Ovary (tissue), 3 donors: ENCODE measurements at regions not wholly inside any gene's neighbourhood (a gene's known extent, or its start where the extent isn't known, plus 50 kb on each side); places are given as distances from the start of the nearest gene placed in this dataset.

Source experiments
- EP300 ChIP-seq: sonication (generic); formaldehyde crosslinking; IDR thresholded peaks from one replicate; pipeline ENCODE4 v1.6.1; 2017; ENCODE audit warnings: antibody characterized with exemption
- POLR2A ChIP-seq: fragments of 450-650 bp; IDR thresholded peaks from one replicate; pipeline ENCODE4 v1.6.1; 2017; ENCODE audit warnings: antibody characterized with exemption, mild to moderate bottlenecking, moderate library complexity
- TF ChIP-seq, protein P1 (sequence below), 3 donors: fragments of 450-650 bp in 2 of 3; fragments of 200-600 bp in 1 of 3; IDR thresholded peaks; one replicate each; pipeline versions ENCODE4 v1.5.1 to v1.8.0; 2016 to 2022; ENCODE audit warnings: antibody characterized with exemption in 3 of 3, mild to moderate bottlenecking in 1 of 3
- donor health status: DM: no; HTN: no; CAD: no.

DNA sequence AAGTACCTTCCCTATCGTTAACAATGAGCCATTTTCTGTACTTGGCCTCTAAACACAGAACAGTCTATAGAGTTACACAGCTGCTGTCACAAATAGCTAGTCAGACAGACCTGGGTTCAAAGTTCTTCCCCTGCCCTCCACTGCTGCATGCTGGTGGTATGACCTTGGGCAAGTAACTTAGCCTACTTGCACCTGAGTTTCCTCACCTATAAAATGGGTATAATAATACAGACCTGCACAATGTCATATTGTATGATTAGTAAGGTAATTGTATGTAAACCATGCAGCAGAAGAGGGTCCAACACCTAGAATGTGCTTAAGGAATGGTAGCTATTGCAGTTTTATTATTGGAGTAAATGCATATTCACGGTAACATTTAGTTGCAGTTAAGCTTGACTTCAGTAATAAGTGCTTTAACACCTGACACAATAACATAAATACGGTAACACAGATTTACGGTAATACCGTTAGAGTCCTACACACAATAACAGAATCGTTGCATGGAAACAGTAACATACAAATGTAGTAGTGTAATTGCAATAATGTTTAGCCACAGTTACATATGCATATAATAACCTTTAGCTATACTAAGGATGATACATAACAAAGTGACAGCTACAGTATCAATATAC, 193.3 kb upstream of the CSF3R start:
- TF ChIP-seq, protein P1, sequence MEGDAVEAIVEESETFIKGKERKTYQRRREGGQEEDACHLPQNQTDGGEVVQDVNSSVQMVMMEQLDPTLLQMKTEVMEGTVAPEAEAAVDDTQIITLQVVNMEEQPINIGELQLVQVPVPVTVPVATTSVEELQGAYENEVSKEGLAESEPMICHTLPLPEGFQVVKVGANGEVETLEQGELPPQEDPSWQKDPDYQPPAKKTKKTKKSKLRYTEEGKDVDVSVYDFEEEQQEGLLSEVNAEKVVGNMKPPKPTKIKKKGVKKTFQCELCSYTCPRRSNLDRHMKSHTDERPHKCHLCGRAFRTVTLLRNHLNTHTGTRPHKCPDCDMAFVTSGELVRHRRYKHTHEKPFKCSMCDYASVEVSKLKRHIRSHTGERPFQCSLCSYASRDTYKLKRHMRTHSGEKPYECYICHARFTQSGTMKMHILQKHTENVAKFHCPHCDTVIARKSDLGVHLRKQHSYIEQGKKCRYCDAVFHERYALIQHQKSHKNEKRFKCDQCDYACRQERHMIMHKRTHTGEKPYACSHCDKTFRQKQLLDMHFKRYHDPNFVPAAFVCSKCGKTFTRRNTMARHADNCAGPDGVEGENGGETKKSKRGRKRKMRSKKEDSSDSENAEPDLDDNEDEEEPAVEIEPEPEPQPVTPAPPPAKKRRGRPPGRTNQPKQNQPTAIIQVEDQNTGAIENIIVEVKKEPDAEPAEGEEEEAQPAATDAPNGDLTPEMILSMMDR (IDR thresholded peaks at IDR 0.05): no peak
- TF ChIP-seq EP300 (no peak), POLR2A (no peak)
